WTC11 (cell line): ENCODE measurements at regions not wholly inside any gene's neighbourhood (a gene's known extent, or its start where the extent isn't known, plus 50 kb on each side); places are given as distances from the start of the nearest gene placed in this dataset.

Experiments used
- ATAC-seq: fragments of 200-7000 bp; cut with Tn5 transposase; 2 replicates; pipeline ENCODE4 v1.10.0; 2021; ENCODE audit warnings: mild to moderate bottlenecking, moderate library complexity
- CTCF ChIA-PET: fragments of 300-600 bp; sonication (Branson Sonifier 250); formaldehyde crosslinking; loops from one replicate; lab custom pipeline; 2021; ENCODE audit warnings: antibody characterized with exemption; lab: Charles Lee
- POLR2A ChIA-PET: fragments of 350-600 bp; sonication (Branson Sonifier 250); formaldehyde crosslinking; loops from one replicate; lab custom pipeline; 2021; ENCODE audit warnings: antibody characterized with exemption; lab: Charles Lee
- DNase-seq: peaks from one replicate; pipeline ENCODE4 v3.0.0; 2021; ENCODE audit warnings: low spot score
- H3K27ac Mint-ChIP-seq: 2 replicates; pipeline ENCODE4 v1.8.0; 2021; ENCODE audit warnings: mixed read lengths
- H3K27me3 Mint-ChIP-seq: 2 replicates; pipeline ENCODE4 v1.8.0; 2021; ENCODE audit warnings: low read depth, mild to moderate bottlenecking, moderate library complexity, mixed read lengths
- H3K36me3 Mint-ChIP-seq: 2 replicates; pipeline ENCODE4 v1.8.0; 2021; ENCODE audit warnings: mixed read lengths
- H3K4me1 Mint-ChIP-seq: 2 replicates; pipeline ENCODE4 v1.8.0; 2022; ENCODE audit warnings: mixed read lengths
- H3K4me3 Mint-ChIP-seq: 2 replicates; pipeline ENCODE4 v1.8.0; 2021; ENCODE audit warnings: mild to moderate bottlenecking, moderate library complexity, mixed read lengths
- H3K9me3 Mint-ChIP-seq: 2 replicates; pipeline ENCODE4 v1.8.0; 2021; ENCODE audit warnings: mixed read lengths
- CTCF ChIP-seq: fragments of 200-600 bp; IDR thresholded peaks from 2 replicates; pipeline ENCODE4 v1.8.0; 2022; ENCODE audit warnings: antibody characterized with exemption
- E2F5 ChIP-seq: sonication (generic); formaldehyde crosslinking; IDR thresholded peaks from 2 replicates; pipeline ENCODE4 v1.8.1; 2022; ENCODE audit warnings: mild to moderate bottlenecking, moderate library complexity, missing genetic modification reagents
- GABPB1 ChIP-seq: sonication (generic); formaldehyde crosslinking; IDR thresholded peaks from 2 replicates; pipeline ENCODE4 v1.8.1; 2023; ENCODE audit warnings: mild to moderate bottlenecking, missing genetic modification reagents
- GRHL2 ChIP-seq: fragments of 250-450 bp; sonication (Bioruptor Pico); IDR thresholded peaks from 2 replicates; pipeline ENCODE4 v1.8.0; 2022; ENCODE audit warnings: mild to moderate bottlenecking, moderate library complexity; ENCODE audit not compliant: insufficient replicate concordance, severe bottlenecking
- GTF2I ChIP-seq: fragments of 250-450 bp; sonication (Bioruptor Pico); conservative IDR thresholded peaks from 2 replicates; pipeline ENCODE4 v1.4.0; 2021; ENCODE audit warnings: mild to moderate bottlenecking
- HMGXB4 ChIP-seq: sonication (generic); formaldehyde crosslinking; IDR thresholded peaks from 2 replicates; pipeline ENCODE4 v1.8.1; 2023; ENCODE audit warnings: mild to moderate bottlenecking, moderate library complexity, missing genetic modification reagents
- MLX ChIP-seq: sonication (generic); formaldehyde crosslinking; IDR thresholded peaks from 2 replicates; pipeline ENCODE4 v1.8.1; 2023; ENCODE audit warnings: mild to moderate bottlenecking, missing genetic modification reagents, moderate library complexity
- RELA ChIP-seq: sonication (generic); formaldehyde crosslinking; IDR thresholded peaks from 2 replicates; pipeline ENCODE4 v1.8.1; 2022; ENCODE audit warnings: missing genetic modification reagents, mild to moderate bottlenecking, borderline replicate concordance
- SMAD4 ChIP-seq: sonication (generic); formaldehyde crosslinking; IDR thresholded peaks from 2 replicates; pipeline ENCODE4 v1.8.0; 2022; ENCODE audit warnings: mild to moderate bottlenecking, missing genetic modification reagents
- TP53 ChIP-seq: sonication (generic); formaldehyde crosslinking; IDR thresholded peaks from 2 replicates; pipeline ENCODE4 v1.8.1; 2023; ENCODE audit warnings: mild to moderate bottlenecking, missing genetic modification reagents
- ZBTB21 ChIP-seq: sonication (generic); formaldehyde crosslinking; IDR thresholded peaks from 2 replicates; pipeline ENCODE4 v1.8.1; 2023; ENCODE audit warnings: mild to moderate bottlenecking, missing genetic modification reagents, borderline replicate concordance
- ZMAT4 ChIP-seq: fragments of 250-450 bp; sonication (Bioruptor Pico); IDR thresholded peaks from 2 replicates; pipeline ENCODE4 v1.9.0; 2021; ENCODE audit warnings: mild to moderate bottlenecking
- ZNF138 ChIP-seq: sonication (generic); formaldehyde crosslinking; conservative IDR thresholded peaks from 2 replicates; pipeline ENCODE4 v1.8.1; 2022; ENCODE audit warnings: mild to moderate bottlenecking, moderate library complexity, missing genetic modification reagents
- ZNF219 ChIP-seq: sonication (generic); formaldehyde crosslinking; IDR thresholded peaks from 2 replicates; pipeline ENCODE4 v1.8.0; 2023; ENCODE audit warnings: missing genetic modification reagents, mild to moderate bottlenecking, borderline replicate concordance
- ZNF232 ChIP-seq: sonication (generic); formaldehyde crosslinking; IDR thresholded peaks from 2 replicates; pipeline ENCODE4 v1.8.0; 2022; ENCODE audit warnings: mild to moderate bottlenecking, missing genetic modification reagents
- ZNF396 ChIP-seq: fragments of 250-450 bp; sonication (Bioruptor Pico); IDR thresholded peaks from 2 replicates; pipeline ENCODE4 v1.8.0; 2021; ENCODE audit warnings: mild to moderate bottlenecking, moderate library complexity, borderline replicate concordance
- TF ChIP-seq, protein P1 (sequence below): sonication (generic); formaldehyde crosslinking; IDR thresholded peaks from 2 replicates; pipeline ENCODE4 v1.8.1; 2023; ENCODE audit warnings: mild to moderate bottlenecking, missing genetic modification reagents
- TF ChIP-seq, protein P2 (sequence below): sonication (generic); formaldehyde crosslinking; IDR thresholded peaks from 2 replicates; pipeline ENCODE4 v1.8.0; 2023; ENCODE audit warnings: missing genetic modification reagents, mild to moderate bottlenecking, borderline replicate concordance
- TF ChIP-seq, protein P3 (sequence below): fragments of 250-450 bp; sonication (Bioruptor Pico); IDR thresholded peaks from 2 replicates; pipeline ENCODE4 v1.9.0; 2021; ENCODE audit warnings: mild to moderate bottlenecking, borderline replicate concordance

DNA sequence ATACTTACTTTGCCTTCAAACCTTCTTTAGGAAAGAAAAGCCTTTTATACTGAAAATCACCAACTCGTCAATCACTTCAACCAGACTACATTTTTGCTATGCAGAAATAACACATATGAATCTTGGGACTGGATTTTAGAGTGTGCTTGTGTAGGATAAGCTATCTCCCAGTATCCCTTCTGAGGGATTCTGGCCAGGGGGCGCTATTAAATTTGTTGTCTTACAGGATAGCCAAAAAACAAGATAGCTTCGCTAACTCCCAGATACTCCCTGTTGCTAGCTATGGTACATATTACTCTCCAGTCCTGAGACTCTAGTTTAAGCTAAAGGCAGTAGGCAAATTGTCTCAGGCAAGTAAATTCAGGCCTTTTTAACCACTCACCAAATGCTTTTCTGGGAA is 167.2 kb downstream of the LHFPL1 start:
- no peak overlapping the region for H3K27ac Mint-ChIP-seq
- POLR2A ChIA-PET, result interaction anchor here (0.6 kb wide), 1 partner anchor 41 kb away, joined by 3 read pairs; no protein-coding TSS in a partner anchor
- ATAC-seq, result peak; percentile 48
- H3K4me3 Mint-ChIP-seq, result no peak overlapping the region
- TF ChIP-seq TP53 (CRISPR knock-in tag), result no peak
- no peak for TF ChIP-seq ZMAT4
- no peak for TF ChIP-seq SMAD4 (CRISPR knock-in tag)
- TF ChIP-seq ZNF396, result no peak
- TF ChIP-seq ZNF232, result no peak
- no peak for TF ChIP-seq GTF2I (CRISPR knock-in tag)
- no peak for TF ChIP-seq ZNF138 (CRISPR knock-in tag)
- no peak for TF ChIP-seq GRHL2 (CRISPR knock-in tag)
- no peak for TF ChIP-seq RELA (CRISPR knock-in tag)
- no peak for TF ChIP-seq ZBTB21
- TF ChIP-seq HMGXB4 (CRISPR knock-in tag), result no peak
- TF ChIP-seq, protein P1, sequence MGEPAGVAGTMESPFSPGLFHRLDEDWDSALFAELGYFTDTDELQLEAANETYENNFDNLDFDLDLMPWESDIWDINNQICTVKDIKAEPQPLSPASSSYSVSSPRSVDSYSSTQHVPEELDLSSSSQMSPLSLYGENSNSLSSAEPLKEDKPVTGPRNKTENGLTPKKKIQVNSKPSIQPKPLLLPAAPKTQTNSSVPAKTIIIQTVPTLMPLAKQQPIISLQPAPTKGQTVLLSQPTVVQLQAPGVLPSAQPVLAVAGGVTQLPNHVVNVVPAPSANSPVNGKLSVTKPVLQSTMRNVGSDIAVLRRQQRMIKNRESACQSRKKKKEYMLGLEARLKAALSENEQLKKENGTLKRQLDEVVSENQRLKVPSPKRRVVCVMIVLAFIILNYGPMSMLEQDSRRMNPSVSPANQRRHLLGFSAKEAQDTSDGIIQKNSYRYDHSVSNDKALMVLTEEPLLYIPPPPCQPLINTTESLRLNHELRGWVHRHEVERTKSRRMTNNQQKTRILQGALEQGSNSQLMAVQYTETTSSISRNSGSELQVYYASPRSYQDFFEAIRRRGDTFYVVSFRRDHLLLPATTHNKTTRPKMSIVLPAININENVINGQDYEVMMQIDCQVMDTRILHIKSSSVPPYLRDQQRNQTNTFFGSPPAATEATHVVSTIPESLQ (CRISPR knock-in tag), result no peak
- TF ChIP-seq, protein P2, sequence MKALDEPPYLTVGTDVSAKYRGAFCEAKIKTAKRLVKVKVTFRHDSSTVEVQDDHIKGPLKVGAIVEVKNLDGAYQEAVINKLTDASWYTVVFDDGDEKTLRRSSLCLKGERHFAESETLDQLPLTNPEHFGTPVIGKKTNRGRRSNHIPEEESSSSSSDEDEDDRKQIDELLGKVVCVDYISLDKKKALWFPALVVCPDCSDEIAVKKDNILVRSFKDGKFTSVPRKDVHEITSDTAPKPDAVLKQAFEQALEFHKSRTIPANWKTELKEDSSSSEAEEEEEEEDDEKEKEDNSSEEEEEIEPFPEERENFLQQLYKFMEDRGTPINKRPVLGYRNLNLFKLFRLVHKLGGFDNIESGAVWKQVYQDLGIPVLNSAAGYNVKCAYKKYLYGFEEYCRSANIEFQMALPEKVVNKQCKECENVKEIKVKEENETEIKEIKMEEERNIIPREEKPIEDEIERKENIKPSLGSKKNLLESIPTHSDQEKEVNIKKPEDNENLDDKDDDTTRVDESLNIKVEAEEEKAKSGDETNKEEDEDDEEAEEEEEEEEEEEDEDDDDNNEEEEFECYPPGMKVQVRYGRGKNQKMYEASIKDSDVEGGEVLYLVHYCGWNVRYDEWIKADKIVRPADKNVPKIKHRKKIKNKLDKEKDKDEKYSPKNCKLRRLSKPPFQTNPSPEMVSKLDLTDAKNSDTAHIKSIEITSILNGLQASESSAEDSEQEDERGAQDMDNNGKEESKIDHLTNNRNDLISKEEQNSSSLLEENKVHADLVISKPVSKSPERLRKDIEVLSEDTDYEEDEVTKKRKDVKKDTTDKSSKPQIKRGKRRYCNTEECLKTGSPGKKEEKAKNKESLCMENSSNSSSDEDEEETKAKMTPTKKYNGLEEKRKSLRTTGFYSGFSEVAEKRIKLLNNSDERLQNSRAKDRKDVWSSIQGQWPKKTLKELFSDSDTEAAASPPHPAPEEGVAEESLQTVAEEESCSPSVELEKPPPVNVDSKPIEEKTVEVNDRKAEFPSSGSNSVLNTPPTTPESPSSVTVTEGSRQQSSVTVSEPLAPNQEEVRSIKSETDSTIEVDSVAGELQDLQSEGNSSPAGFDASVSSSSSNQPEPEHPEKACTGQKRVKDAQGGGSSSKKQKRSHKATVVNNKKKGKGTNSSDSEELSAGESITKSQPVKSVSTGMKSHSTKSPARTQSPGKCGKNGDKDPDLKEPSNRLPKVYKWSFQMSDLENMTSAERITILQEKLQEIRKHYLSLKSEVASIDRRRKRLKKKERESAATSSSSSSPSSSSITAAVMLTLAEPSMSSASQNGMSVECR (CRISPR knock-in tag), result no peak
- peaks cover 39% of the 10 kb centered on the region for H3K9me3 Mint-ChIP-seq
- H3K36me3 Mint-ChIP-seq, result peaks cover 20% of the 10 kb centered on the region
- H3K4me1 Mint-ChIP-seq, result no peaks in the 10 kb centered on the region
- peak; percentile 16 for DNase-seq
- CTCF ChIA-PET, result interaction anchor here (0.6 to 2.1 kb wide), 10 partner anchors 13 to 1768 kb away, joined by 3 to 7 read pairs (median 3); partner anchors contain the start of gene AMOT
- H3K27me3 Mint-ChIP-seq, result peaks cover 6% of the 10 kb centered on the region

GRCh38 chrX:112510629-112511028 is 169.1 kb downstream of the LHFPL1 start:
- Mint-ChIP-seq H3K36me3 (peaks cover 20% of the 10 kb centered on the region), H3K27ac (no peak overlapping the region), H3K4me1 (no peaks in the 10 kb centered on the region), H3K9me3 (peaks cover 28% of the 10 kb centered on the region), H3K27me3 (peaks cover 6% of the 10 kb centered on the region), H3K4me3 (no peak overlapping the region)
- ChIA-PET POLR2A (no interaction called here), CTCF (interaction anchor here (1.3 kb wide), 1 partner anchor 23 kb away, joined by 3 read pairs; no protein-coding TSS in a partner anchor)
- no peak for DNase-seq
- no peak for ATAC-seq
- no peak for TF ChIP-seq CTCF
- TF ChIP-seq, protein P3, sequence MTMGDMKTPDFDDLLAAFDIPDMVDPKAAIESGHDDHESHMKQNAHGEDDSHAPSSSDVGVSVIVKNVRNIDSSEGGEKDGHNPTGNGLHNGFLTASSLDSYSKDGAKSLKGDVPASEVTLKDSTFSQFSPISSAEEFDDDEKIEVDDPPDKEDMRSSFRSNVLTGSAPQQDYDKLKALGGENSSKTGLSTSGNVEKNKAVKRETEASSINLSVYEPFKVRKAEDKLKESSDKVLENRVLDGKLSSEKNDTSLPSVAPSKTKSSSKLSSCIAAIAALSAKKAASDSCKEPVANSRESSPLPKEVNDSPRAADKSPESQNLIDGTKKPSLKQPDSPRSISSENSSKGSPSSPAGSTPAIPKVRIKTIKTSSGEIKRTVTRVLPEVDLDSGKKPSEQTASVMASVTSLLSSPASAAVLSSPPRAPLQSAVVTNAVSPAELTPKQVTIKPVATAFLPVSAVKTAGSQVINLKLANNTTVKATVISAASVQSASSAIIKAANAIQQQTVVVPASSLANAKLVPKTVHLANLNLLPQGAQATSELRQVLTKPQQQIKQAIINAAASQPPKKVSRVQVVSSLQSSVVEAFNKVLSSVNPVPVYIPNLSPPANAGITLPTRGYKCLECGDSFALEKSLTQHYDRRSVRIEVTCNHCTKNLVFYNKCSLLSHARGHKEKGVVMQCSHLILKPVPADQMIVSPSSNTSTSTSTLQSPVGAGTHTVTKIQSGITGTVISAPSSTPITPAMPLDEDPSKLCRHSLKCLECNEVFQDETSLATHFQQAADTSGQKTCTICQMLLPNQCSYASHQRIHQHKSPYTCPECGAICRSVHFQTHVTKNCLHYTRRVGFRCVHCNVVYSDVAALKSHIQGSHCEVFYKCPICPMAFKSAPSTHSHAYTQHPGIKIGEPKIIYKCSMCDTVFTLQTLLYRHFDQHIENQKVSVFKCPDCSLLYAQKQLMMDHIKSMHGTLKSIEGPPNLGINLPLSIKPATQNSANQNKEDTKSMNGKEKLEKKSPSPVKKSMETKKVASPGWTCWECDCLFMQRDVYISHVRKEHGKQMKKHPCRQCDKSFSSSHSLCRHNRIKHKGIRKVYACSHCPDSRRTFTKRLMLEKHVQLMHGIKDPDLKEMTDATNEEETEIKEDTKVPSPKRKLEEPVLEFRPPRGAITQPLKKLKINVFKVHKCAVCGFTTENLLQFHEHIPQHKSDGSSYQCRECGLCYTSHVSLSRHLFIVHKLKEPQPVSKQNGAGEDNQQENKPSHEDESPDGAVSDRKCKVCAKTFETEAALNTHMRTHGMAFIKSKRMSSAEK (CRISPR knock-in tag), result no peak
- TF ChIP-seq E2F5 (CRISPR knock-in tag), result no peak
- TF ChIP-seq ZNF219, result no peak
- TF ChIP-seq MLX (CRISPR knock-in tag), result no peak
- no peak for TF ChIP-seq GABPB1 (CRISPR knock-in tag)
